ENCODE measurements at regions not wholly inside any gene's neighbourhood (a gene's known extent, or its start where the extent isn't known, plus 50 kb on each side); places are given as distances from the start of the nearest gene placed in this dataset.
"Not testable (repeated sequence)": the region's sequence is repeated elsewhere in the genome, so short reads cannot be mapped to it uniquely, and the experiment has no call there.

GRCh38 chr2:4753721-4754120 lies 938.5 kb upstream of the SOX11 start:
- no peak for DNase-seq

GRCh38 chr2:4762951-4763376 lies 929.2 kb upstream of the SOX11 start:
- DNase-seq: no peak

- DNase-seq: no peak
Observed at GRCh38 chr2:4765787-4766530, 926.2 kb upstream of the SOX11 start.

- DNase-seq: no peak
Observed at GRCh38 chr2:4775668-4776067, 916.5 kb upstream of the SOX11 start.

- no peak for DNase-seq
Observed at GRCh38 chr2:4780679-4781078, 911.5 kb upstream of the SOX11 start.

GRCh38 chr2:4782647-4783046 lies 909.5 kb upstream of the SOX11 start:
- no peak for DNase-seq

GRCh38 chr2:4791488-4791887 lies 900.7 kb upstream of the SOX11 start:
- DNase-seq: no peak

- DNase-seq: no peak
Observed at GRCh38 chr2:4792126-4792525, 900.1 kb upstream of the SOX11 start.

- DNase-seq: no peak
Observed at GRCh38 chr2:4803396-4803795, 888.8 kb upstream of the SOX11 start.

- not testable (repeated sequence) for DNase-seq
Observed at GRCh38 chr2:4814137-4814536, 878.0 kb upstream of the SOX11 start.

- no peak for DNase-seq
Observed at GRCh38 chr2:4827836-4828235, 864.3 kb upstream of the SOX11 start.

GRCh38 chr2:4828682-4829374 lies 863.4 kb upstream of the SOX11 start:
- no peak for DNase-seq

- no peak for DNase-seq
Observed at GRCh38 chr2:4831751-4832150, 860.4 kb upstream of the SOX11 start.

GRCh38 chr2:4832642-4833041 lies 859.5 kb upstream of the SOX11 start:
- no peak for DNase-seq

GRCh38 chr2:4838626-4839025 lies 853.6 kb upstream of the SOX11 start:
- DNase-seq: no peak

- no peak for DNase-seq
Observed at GRCh38 chr2:4840791-4841190, 851.4 kb upstream of the SOX11 start.

GRCh38 chr2:4844881-4845280 lies 847.3 kb upstream of the SOX11 start:
- no peak for DNase-seq

- DNase-seq: no peak
Observed at GRCh38 chr2:4862031-4862430, 830.2 kb upstream of the SOX11 start.

- no peak for DNase-seq
Observed at GRCh38 chr2:4866198-4866597, 826.0 kb upstream of the SOX11 start.

GRCh38 chr2:4868466-4868865 lies 823.7 kb upstream of the SOX11 start:
- no peak for DNase-seq

- DNase-seq: no peak
Observed at GRCh38 chr2:4869154-4869553, 823.0 kb upstream of the SOX11 start.

- DNase-seq: no peak
Observed at GRCh38 chr2:4873364-4873763, 818.8 kb upstream of the SOX11 start.

- DNase-seq: no peak
Observed at GRCh38 chr2:4873876-4874593, 818.1 kb upstream of the SOX11 start.

- DNase-seq: no peak
Observed at GRCh38 chr2:4882421-4882820, 809.8 kb upstream of the SOX11 start.

Data from activated naive CD4-positive, alpha-beta T cell (primary cell).